Smooth muscle cell of the brain vasculature (primary cell): ENCODE measurements at regions not wholly inside any gene's neighbourhood (a gene's known extent, or its start where the extent isn't known, plus 50 kb on each side); places are given as distances from the start of the nearest gene placed in this dataset.

Experiments used
- DNase-seq: peaks from one replicate; pipeline ENCODE4 v3.0.0-alpha.2; 2012; ENCODE audit warnings: low read depth, low spot score

- no peak for DNase-seq
Measured at GRCh38 chr2:2998971-2999370, 378.6 kb downstream of the EIPR1 start.

GRCh38 chr2:2993172-2993692, 384.4 kb downstream of the EIPR1 start:
- no peak for DNase-seq

- no peak for DNase-seq
Measured at GRCh38 chr2:2992634-2993033, 385.0 kb downstream of the EIPR1 start.

GRCh38 chr2:2985020-2985419, 392.6 kb downstream of the EIPR1 start:
- no peak for DNase-seq

GRCh38 chr2:2981000-2981399, 396.6 kb downstream of the EIPR1 start:
- no peak for DNase-seq

GRCh38 chr2:2974982-2975381, 402.6 kb downstream of the EIPR1 start:
- no peak for DNase-seq

GRCh38 chr2:2960441-2961133, 417.0 kb downstream of the EIPR1 start:
- DNase-seq, result no peak

- no peak for DNase-seq
Measured at GRCh38 chr2:2950403-2950952, 427.1 kb downstream of the EIPR1 start.

- DNase-seq, result no peak
Measured at GRCh38 chr2:2947406-2947805, 430.2 kb downstream of the EIPR1 start.

- DNase-seq, result no peak
Measured at GRCh38 chr2:2942906-2943305, 434.7 kb downstream of the EIPR1 start.

- DNase-seq, result no peak
Measured at GRCh38 chr2:2942225-2942624, 435.4 kb downstream of the EIPR1 start.

GRCh38 chr2:2941205-2941604, 436.4 kb downstream of the EIPR1 start:
- no peak for DNase-seq

- DNase-seq, result no peak
Measured at GRCh38 chr2:2940702-2941101, 436.9 kb downstream of the EIPR1 start.

GRCh38 chr2:2940061-2940460, 437.6 kb downstream of the EIPR1 start:
- no peak for DNase-seq

- no peak for DNase-seq
Measured at GRCh38 chr2:2939078-2939795, 438.4 kb downstream of the EIPR1 start.

GRCh38 chr2:2938481-2938880, 439.1 kb downstream of the EIPR1 start:
- no peak for DNase-seq

GRCh38 chr2:2935445-2936149, 442.0 kb downstream of the EIPR1 start:
- no peak for DNase-seq

- DNase-seq, result no peak
Measured at GRCh38 chr2:2933426-2933825, 444.2 kb downstream of the EIPR1 start.

- DNase-seq, result no peak
Measured at GRCh38 chr2:2932692-2933305, 444.8 kb downstream of the EIPR1 start.

- no peak for DNase-seq
Measured at GRCh38 chr2:2932189-2932588, 445.4 kb downstream of the EIPR1 start.

GRCh38 chr2:2931318-2932075, 446.1 kb downstream of the EIPR1 start:
- no peak for DNase-seq
